GM19395 (cell line): ENCODE measurements at regions not wholly inside any gene's neighbourhood (a gene's known extent, or its start where the extent isn't known, plus 50 kb on each side); places are given as distances from the start of the nearest gene placed in this dataset.

Experiments
- ATAC-seq: cut with Tn5 transposase; IDR thresholded peaks from one replicate; pipeline ENCODE4 v1.9.1; 2021; ENCODE audit warnings: mild to moderate bottlenecking, moderate library complexity; ENCODE audit not compliant: unreplicated experiment

GRCh38 chr12:67832155-67832554 is 157.1 kb upstream of the IFNG-AS1 start:
- ATAC-seq: no peak

GRCh38 chr12:67833602-67834001 is 155.6 kb upstream of the IFNG-AS1 start:
- ATAC-seq: no peak

GRCh38 chr12:67837876-67838275 is 151.4 kb upstream of the IFNG-AS1 start:
- no peak for ATAC-seq

- ATAC-seq: no peak
These were observed 147.1 kb upstream of the IFNG-AS1 start for GRCh38 chr12:67842124-67842523.

- no peak for ATAC-seq
These were observed 146.0 kb upstream of the IFNG-AS1 start for GRCh38 chr12:67843257-67843656.

- ATAC-seq: no peak
These were observed 136.5 kb upstream of the IFNG-AS1 start for GRCh38 chr12:67852701-67853100.

GRCh38 chr12:67853204-67853603 is 136.0 kb upstream of the IFNG-AS1 start:
- no peak for ATAC-seq

- ATAC-seq: no peak
These were observed 134.9 kb upstream of the IFNG-AS1 start for GRCh38 chr12:67854351-67854750.

GRCh38 chr12:67855103-67855502 is 134.1 kb upstream of the IFNG-AS1 start:
- ATAC-seq: no peak

- ATAC-seq: no peak
These were observed 118.0 kb upstream of the IFNG-AS1 start for GRCh38 chr12:67871231-67871630.

GRCh38 chr12:67873355-67873754 is 115.9 kb upstream of the IFNG-AS1 start:
- ATAC-seq: no peak

GRCh38 chr12:67876305-67876915 is 112.8 kb upstream of the IFNG-AS1 start:
- ATAC-seq: no peak

- no peak for ATAC-seq
These were observed 111.5 kb upstream of the IFNG-AS1 start for GRCh38 chr12:67877727-67878126.

- ATAC-seq: no peak
These were observed 109.3 kb upstream of the IFNG-AS1 start for GRCh38 chr12:67879937-67880336.

- ATAC-seq: no peak
These were observed 107.7 kb upstream of the IFNG-AS1 start for GRCh38 chr12:67881565-67881964.

- no peak for ATAC-seq
These were observed 104.7 kb upstream of the IFNG-AS1 start for GRCh38 chr12:67884596-67884995.

- no peak for ATAC-seq
These were observed 103.7 kb upstream of the IFNG-AS1 start for GRCh38 chr12:67885375-67886169.

GRCh38 chr12:67887065-67887464 is 102.2 kb upstream of the IFNG-AS1 start:
- no peak for ATAC-seq

GRCh38 chr12:67889931-67890330 is 99.3 kb upstream of the IFNG-AS1 start:
- ATAC-seq: no peak

- ATAC-seq: no peak
These were observed 98.5 kb upstream of the IFNG-AS1 start for GRCh38 chr12:67890726-67891258.

GRCh38 chr12:67891596-67891995 is 97.7 kb upstream of the IFNG-AS1 start:
- ATAC-seq: no peak
